Gastrocnemius medialis (tissue), 4 donors: ENCODE measurements at regions not wholly inside any gene's neighbourhood (a gene's known extent, or its start where the extent isn't known, plus 50 kb on each side); places are given as distances from the start of the nearest gene placed in this dataset.

Experiments used
- ATAC-seq, 2 donors: fragments of 150-250 bp; one replicate each; pipeline ENCODE4 v1.9.1; 2016
- DNase-seq, 2 donors: peaks; one replicate each; pipeline ENCODE4 v3.0.0-alpha.2; 2019
- H3K27ac ChIP-seq, 4 donors: fragments of 200-600 bp; sonication (generic); 1 replicate in 1 of 4; 2 replicates in 3 of 4; pipeline ENCODE4 v1.5.1; 2016 to 2018; ENCODE audit warnings: mild to moderate bottlenecking in 2 of 4, moderate library complexity in 1 of 4
- H3K27me3 ChIP-seq, 3 donors: fragments of 200-600 bp; sonication (generic) in 2 of 3; 1 replicate in 1 of 3; 2 replicates in 2 of 3; pipeline versions ENCODE4 v1.5.1 to v1.6.0; 2016 to 2019; ENCODE audit warnings: mild to moderate bottlenecking in 1 of 3, moderate library complexity in 1 of 3
- H3K36me3 ChIP-seq, 2 donors: fragments of 200-600 bp; sonication (generic) in 1 of 2; one replicate each; pipeline ENCODE4 v1.5.1; 2017 to 2018
- H3K4me1 ChIP-seq, 2 donors: fragments of 200-600 bp; sonication (generic) in 1 of 2; one replicate each; pipeline ENCODE4 v1.5.1; 2016 to 2017; ENCODE audit warnings: mild to moderate bottlenecking in 2 of 2
- H3K4me3 ChIP-seq, 4 donors: fragments of 200-600 bp; sonication (generic) in 3 of 4; 1 replicate in 1 of 4; 2 replicates in 3 of 4; pipeline ENCODE4 v1.5.1; 2016 to 2019; ENCODE audit warnings: mild to moderate bottlenecking in 2 of 4
- H3K9me3 ChIP-seq, 3 donors: fragments of 200-600 bp; sonication (generic) in 2 of 3; 1 replicate in 1 of 3; 2 replicates in 2 of 3; pipeline ENCODE4 v1.5.1; 2016 to 2019
- POLR2A ChIP-seq, 2 donors: fragments of 450-650 bp; IDR thresholded peaks; one replicate each; pipeline ENCODE4 v1.6.1; 2017; ENCODE audit warnings: antibody characterized with exemption in 2 of 2, mild to moderate bottlenecking in 2 of 2, moderate library complexity in 2 of 2
- in situ Hi-C, 4 donors: fragments of 200-750 bp; cut with MboI; loops; one replicate each; pipeline versions ENCODE4 v1.15.0 to v1.8.0; 2017; ENCODE audit warnings: low sequenced_read_pairs in 4 of 4
- intact Hi-C: fragments of 100-400 bp; cut with DNase I; formaldehyde crosslinking; loops from one replicate; pipeline ENCODE4 v1.15.1; 2023; ENCODE audit warnings: low total_unique reads
- TF ChIP-seq, protein P1 (sequence below), 5 experiments: fragments of 450-650 bp in 3 of 5; fragments of 200-600 bp in 2 of 5; sonication (generic) in 2 of 5; IDR thresholded peaks in 4 of 5; conservative IDR thresholded peaks in 1 of 5; 1 replicate in 4 of 5; 2 replicates in 1 of 5; pipeline ENCODE4 v1.5.1; 2016 to 2019; ENCODE audit warnings: antibody characterized with exemption in 5 of 5, mild to moderate bottlenecking in 3 of 5, moderate library complexity in 3 of 5

DNA sequence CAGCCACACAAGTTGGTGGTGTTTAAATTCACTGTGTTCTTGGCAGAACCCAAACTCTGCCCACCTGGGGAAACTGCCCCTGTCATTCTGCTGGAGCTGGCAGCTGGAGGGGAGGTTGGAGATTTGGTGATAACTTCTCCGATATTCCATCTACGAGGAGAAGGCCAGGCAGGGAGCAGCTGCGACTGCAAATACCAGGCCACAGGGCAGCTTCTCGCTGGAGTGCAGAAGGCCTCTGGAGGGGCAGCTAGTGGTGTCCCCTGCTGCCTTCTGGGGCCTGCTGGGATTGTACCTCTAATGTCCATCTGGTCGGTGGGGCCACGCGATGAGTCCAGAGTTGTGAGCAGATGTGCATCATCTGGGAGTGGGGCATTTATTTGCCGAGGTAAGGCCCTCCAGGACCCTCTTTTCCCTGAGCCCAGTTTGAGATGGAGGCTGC, 98.9 kb downstream of the ACKR3 start:
- DNase-seq = no peak
- no peaks in the 10 kb centered on the region for H3K27me3 ChIP-seq
- no peaks in the 10 kb centered on the region for H3K36me3 ChIP-seq
- no peak overlapping the region for H3K27ac ChIP-seq
- intact Hi-C loops (no loop called here), in situ Hi-C loops (no loop called here)
- TF ChIP-seq POLR2A (IDR thresholded peaks at IDR 0.05) = no peak
- no peak overlapping the region for H3K4me3 ChIP-seq
- H3K4me1 ChIP-seq = peaks cover 0 to under 1% of the 10 kb centered on the region in 2 donors
- ATAC-seq = no peak
- H3K9me3 ChIP-seq = no peaks in the 10 kb centered on the region

DNA sequence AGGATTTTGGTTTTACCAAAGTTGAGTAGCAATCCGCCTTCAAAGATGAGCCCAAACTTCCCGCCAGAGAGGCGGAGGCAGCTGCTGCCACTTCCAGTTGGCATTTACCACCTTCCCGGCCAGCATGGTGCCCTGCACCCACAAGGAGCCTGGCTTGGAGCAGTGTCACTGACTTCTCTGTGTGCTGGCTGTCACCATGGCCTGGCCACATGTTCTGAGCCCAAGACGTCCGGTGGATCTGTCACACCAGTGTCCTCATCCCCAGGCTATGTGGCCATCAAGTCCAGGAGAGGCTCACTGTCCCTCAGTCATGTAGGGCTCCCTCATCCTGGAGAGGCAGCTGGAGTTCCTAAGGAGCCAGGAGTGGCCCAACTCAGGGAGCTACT, 100.6 kb downstream of the ACKR3 start:
- peaks cover under 1 to 5% of the 10 kb centered on the region in 2 donors for H3K4me1 ChIP-seq
- no peaks in the 10 kb centered on the region for H3K36me3 ChIP-seq
- peak in 1 of 2 donors; percentile 26 for ATAC-seq
- no peaks in the 10 kb centered on the region for H3K9me3 ChIP-seq
- in situ Hi-C loops (no loop called here), intact Hi-C loops (no loop called here)
- no peaks in the 10 kb centered on the region for H3K27me3 ChIP-seq
- no peak overlapping the region for H3K4me3 ChIP-seq
- TF ChIP-seq POLR2A (IDR thresholded peaks at IDR 0.05) = no peak
- TF ChIP-seq, protein P1, sequence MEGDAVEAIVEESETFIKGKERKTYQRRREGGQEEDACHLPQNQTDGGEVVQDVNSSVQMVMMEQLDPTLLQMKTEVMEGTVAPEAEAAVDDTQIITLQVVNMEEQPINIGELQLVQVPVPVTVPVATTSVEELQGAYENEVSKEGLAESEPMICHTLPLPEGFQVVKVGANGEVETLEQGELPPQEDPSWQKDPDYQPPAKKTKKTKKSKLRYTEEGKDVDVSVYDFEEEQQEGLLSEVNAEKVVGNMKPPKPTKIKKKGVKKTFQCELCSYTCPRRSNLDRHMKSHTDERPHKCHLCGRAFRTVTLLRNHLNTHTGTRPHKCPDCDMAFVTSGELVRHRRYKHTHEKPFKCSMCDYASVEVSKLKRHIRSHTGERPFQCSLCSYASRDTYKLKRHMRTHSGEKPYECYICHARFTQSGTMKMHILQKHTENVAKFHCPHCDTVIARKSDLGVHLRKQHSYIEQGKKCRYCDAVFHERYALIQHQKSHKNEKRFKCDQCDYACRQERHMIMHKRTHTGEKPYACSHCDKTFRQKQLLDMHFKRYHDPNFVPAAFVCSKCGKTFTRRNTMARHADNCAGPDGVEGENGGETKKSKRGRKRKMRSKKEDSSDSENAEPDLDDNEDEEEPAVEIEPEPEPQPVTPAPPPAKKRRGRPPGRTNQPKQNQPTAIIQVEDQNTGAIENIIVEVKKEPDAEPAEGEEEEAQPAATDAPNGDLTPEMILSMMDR (IDR thresholded peaks at IDR 0.05 in 4 of 5, conservative IDR thresholded peaks at IDR 0.05 in 1 of 5) = no peak
- DNase-seq = no peak
- H3K27ac ChIP-seq = no peak overlapping the region

DNA sequence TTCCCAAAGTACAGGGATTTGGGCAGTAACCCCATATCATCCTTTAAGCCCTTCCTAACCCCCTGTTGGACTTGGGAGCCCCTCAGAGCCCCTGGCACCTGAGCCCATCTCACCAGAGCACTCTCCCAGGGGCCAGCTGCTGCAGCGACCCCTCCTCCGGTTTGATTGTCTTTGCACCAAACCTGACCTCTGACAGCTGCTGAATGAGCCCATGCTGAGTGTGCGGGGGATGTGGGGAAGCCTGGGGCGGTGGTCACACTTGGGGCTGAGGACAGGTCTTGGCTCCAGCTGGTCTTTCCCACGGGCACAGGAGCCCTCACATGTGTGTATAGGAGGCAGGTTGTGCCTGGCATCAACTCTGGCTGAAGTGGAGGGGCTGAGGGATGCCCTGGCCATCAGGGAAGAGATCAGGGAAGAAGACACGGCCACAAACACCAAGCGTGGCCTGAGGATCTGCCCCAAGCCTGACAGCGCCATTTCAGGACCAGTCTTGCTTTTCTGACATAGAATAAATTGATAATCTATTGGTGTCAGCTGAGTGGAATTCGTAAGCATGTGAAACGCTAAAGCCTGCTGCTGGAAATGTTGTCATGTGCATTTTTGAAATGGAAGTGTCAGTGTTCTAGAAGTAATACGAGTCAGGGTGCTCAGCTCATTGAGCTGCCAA, 102.4 kb downstream of the ACKR3 start:
- in situ Hi-C loops = no loop called here
- no peaks in the 10 kb centered on the region for H3K36me3 ChIP-seq
- H3K27me3 ChIP-seq = no peaks in the 10 kb centered on the region
- H3K27ac ChIP-seq = no peak overlapping the region
- intact Hi-C loops = no loop called here
- H3K4me3 ChIP-seq = no peak overlapping the region
- no peaks in the 10 kb centered on the region for H3K9me3 ChIP-seq
- no peak for DNase-seq
- TF ChIP-seq, protein P1 (IDR thresholded peaks at IDR 0.05 in 4 of 5, conservative IDR thresholded peaks at IDR 0.05 in 1 of 5) = no peak
- no peak for TF ChIP-seq POLR2A (IDR thresholded peaks at IDR 0.05)
- H3K4me1 ChIP-seq = peaks cover 16 to 20% of the 10 kb centered on the region in 2 donors
- no peak for ATAC-seq

DNA sequence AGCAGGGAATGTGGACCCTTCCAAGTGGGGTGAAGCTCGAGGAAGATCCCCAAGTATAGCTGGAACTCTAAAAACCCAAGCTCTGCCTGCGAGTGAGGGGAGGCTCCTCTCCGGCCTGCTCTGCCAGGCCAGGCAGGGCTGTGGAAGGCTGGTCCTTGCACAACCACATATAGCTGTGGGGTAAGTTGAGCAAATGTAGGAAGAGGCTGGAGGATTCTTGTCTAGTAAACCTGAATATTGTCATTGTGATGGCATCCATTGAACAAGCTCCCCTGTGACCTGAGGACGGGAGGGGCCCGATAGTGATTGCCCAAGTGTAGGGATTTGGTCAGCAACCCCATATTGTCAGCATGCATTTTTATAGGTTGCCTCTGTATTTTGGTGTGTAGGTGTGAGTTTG, 103.0 kb downstream of the ACKR3 start:
- Histone ChIP-seq H3K9me3 (no peaks in the 10 kb centered on the region), H3K36me3 (no peaks in the 10 kb centered on the region), H3K27ac (no peak overlapping the region), H3K27me3 (no peaks in the 10 kb centered on the region), H3K4me3 (no peak overlapping the region), H3K4me1 (peaks cover 17 to 20% of the 10 kb centered on the region in 2 donors)
- DNase-seq (no peak), ATAC-seq (no peak)
- intact Hi-C loops = no loop called here
- in situ Hi-C loops = no loop called here
- no peak for TF ChIP-seq POLR2A (IDR thresholded peaks at IDR 0.05)
- TF ChIP-seq, protein P1 (IDR thresholded peaks at IDR 0.05 in 4 of 5, conservative IDR thresholded peaks at IDR 0.05 in 1 of 5) = no peak

DNA sequence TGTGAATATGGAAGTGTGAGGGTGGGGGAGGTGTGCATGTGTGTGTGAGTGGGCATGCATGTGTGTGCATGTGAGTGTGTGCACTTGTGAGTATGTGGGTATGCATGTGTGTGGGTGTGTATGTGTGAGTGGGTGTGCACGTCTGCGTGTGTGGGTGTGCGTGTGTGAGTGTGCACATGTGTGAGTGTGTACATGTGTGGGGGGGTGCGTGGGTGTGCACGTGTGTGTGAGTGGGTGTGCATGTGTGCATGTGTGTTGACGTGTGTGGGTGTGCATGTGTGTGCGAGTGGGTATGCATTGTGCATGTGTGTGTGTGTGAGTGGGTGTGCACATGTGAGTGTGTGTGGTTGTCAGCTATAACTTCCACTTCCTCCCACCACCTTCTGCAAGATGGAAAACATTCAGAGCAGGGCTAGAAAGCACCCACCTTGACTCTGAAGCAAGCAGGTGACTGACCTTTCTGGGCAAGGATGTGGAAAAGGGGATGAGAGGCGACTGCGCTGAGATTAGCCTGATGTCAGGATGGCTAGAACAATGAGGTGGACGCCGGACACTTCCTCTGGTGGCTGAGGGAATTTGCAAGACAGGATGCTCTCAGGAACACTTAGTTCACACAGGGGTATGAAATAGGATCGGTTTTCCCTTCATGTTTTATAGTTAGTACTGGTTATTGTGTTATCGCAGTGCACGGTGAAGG, 103.6 kb downstream of the ACKR3 start:
- Histone ChIP-seq H3K36me3 (no peaks in the 10 kb centered on the region), H3K4me1 (peaks cover 17 to 20% of the 10 kb centered on the region in 2 donors), H3K27me3 (no peaks in the 10 kb centered on the region), H3K4me3 (no peak overlapping the region), H3K27ac (no peak overlapping the region), H3K9me3 (no peaks in the 10 kb centered on the region)
- intact Hi-C loops (no loop called here), in situ Hi-C loops (no loop called here)
- DNase-seq (no peak), ATAC-seq (no peak)
- TF ChIP-seq, protein P1 (IDR thresholded peaks at IDR 0.05 in 4 of 5, conservative IDR thresholded peaks at IDR 0.05 in 1 of 5) = no peak
- no peak for TF ChIP-seq POLR2A (IDR thresholded peaks at IDR 0.05)
